Astrocyte of the hippocampus (primary cell): ENCODE measurements at regions not wholly inside any gene's neighbourhood (a gene's known extent, or its start where the extent isn't known, plus 50 kb on each side); places are given as distances from the start of the nearest gene placed in this dataset.

Experiments used
- DNase-seq: peaks from one replicate; pipeline ENCODE4 v3.0.0; 2011; ENCODE audit warnings: low read depth, low spot score

DNA sequence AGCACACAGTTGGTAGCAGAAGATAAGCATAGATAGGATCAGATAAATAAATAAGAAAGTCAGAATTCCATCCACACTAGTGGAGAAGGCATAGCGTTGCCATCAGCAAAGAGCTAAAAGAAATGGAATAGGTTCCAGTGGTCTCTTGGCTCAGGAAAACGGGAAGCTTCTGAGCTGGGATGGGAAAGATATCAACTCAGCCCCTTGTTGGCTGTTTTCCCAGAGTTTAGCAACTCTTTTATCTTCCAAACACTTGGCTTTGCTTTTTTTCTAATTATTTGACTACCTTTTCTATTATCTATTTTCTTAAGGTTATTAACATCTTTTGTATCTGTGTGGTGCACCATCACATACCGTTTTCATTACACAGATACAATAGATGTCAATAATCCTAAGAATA, 445.7 kb upstream of the TRPC7 start:
- no peak for DNase-seq

DNA sequence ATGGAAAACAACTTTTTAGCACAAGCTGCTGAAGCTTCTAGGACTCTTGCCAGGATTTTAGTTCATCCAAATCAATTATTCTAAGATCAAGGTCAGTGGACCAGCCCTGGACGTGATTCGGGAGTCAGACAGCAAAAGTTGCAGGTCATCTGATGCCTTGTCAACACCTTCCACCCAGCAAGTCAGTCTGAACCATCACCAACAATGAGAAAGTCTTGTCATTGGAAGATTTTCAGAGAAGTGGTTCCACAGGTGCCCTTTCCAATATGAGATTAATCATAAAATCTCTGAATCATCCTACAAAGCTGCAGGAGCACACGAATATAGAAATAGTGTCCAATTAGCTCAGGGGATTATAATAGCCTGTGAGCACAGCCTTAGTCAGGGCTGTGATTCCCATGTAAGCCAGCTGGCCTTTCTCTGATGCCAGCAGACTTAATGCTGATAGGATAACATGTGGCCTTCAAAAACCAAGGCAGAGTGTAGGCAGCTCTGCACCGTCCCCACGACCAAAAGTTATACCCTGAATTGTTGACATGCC, 445.0 kb upstream of the TRPC7 start:
- DNase-seq, result peak; percentile 40

- DNase-seq, result no peak
Measured at GRCh38 chr5:136809382-136809781, 444.0 kb upstream of the TRPC7 start.

GRCh38 chr5:136808756-136809155, 443.4 kb upstream of the TRPC7 start:
- DNase-seq, result peak; percentile 50

DNA sequence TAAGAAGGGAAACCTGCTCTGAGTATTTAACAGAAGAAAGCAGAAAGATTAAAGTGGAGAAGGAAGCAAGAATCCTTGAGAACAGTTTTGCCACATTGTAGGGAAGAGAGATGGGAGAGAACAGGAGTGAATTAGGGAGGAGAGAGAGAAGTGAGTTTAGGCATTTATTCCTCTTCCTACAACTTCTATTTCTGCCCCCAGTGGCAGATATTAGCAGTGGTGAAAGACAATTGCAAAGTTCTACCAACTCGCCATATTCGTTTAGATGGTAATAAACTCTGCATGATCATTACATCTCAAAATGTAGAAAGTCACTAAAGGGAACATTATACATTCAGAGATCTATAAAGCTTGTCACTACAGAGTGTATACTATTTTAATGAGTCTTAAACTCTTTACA, 440.1 kb upstream of the TRPC7 start:
- no peak for DNase-seq

GRCh38 chr5:136802383-136802782, 437.0 kb upstream of the TRPC7 start:
- peak; percentile 68 for DNase-seq

DNA sequence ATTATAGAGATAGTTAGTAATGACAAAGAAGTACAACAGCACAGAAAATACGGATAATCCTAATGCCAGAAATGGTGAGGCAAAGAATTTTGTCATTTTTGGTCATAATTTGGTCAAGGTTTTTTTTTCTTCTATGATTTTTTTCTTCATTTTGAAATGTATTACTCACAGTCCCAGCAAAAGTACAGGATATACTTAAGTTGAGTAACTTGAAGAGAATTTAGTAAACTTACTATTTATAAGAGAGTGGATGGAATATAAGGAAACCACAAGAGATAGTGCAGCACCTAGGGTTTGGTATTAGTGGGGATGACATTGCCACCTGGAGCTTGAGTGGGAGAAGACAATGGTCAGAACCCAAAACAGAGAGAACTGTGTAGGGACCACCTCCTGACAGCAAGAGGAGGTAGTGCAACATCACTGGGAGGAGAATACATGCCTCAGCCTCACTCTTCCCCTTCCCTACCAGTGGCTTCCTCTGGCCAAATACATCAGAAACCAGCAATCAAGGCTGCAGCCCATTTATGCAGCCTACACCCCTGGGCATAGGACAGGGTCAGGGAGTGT, 434.5 kb upstream of the TRPC7 start:
- DNase-seq, result no peak

DNA sequence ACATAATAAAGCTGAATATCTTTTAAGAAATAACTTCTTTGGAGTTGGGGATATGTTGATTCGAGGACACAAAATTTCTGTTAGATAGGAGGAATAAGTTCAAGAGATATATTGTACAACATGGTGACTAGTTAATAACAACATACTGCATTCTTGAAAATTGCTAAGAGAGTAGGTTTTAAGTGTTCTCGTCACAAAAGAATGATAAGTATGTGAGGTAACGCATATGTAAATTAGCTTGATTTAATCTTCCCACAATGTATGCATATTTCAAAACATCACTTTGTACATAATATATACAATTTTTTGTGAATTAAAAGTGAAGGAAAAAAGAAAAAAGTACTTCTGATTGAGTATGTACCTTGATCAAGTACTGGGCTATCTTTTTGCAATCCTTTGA, 428.0 kb upstream of the TRPC7 start:
- DNase-seq, result no peak

- DNase-seq, result peak; percentile 68
Measured at GRCh38 chr5:136781464-136781863, 416.1 kb upstream of the TRPC7 start.

DNA sequence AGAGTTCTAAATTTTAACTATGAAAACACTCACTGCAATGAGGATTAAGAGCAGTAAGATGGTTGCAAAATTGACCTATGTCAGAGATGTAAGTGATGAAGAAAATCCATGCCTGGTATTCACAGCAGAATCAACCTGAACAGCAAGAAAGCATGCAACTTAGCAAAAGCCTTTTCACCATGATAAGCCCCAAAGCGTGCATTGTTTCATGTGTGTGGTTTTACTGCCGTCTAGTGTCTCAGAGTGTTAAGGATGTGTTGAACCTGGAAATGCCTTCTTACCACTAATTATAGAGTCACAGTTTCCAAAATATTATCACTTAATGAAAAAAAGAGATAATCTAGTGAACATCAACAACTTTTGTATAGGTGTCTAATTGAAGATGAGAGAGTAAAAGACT, 415.2 kb upstream of the TRPC7 start:
- no peak for DNase-seq

DNA sequence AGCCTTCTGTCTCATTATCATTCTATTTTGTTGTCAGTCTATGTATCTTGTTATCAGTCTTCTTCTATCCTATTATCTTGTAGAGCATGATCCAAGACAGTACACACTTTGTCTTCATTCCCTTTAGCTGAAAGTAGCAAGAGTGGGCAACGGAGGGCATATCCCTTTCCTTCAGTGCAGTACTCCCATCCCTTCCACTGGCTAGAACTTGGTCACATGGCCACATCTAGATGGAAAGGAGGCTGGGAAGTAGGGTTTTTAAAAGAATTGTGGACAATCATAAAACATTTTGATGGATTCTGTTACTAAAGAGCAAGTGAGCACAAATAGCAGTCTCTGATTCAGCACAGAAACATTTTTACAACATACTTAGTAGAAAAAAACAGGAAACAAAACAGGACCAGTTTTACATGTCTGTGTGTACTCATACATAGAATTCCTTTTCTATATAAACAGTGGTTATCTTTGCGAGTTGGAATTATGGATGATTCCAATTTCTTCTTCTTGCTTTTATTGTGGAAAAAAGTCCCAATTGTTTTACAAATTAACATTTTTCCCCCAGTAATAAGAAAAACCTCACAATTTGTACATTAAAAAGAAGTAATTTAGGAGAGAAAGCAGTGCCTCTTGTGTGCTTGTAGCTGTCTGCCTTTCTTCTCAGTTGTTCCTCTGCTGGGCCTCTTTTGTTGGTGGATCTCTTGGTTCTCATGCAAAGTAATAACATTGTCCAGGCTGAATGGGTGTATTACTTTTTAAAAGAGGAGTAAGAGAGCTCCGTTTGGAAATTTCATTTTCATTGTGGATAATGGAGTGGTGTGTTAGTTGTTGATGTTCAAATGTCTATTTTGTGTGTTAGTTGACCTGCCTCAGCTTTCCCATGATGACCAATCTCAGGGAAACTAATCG, 410.9 kb upstream of the TRPC7 start:
- DNase-seq, result no peak

DNA sequence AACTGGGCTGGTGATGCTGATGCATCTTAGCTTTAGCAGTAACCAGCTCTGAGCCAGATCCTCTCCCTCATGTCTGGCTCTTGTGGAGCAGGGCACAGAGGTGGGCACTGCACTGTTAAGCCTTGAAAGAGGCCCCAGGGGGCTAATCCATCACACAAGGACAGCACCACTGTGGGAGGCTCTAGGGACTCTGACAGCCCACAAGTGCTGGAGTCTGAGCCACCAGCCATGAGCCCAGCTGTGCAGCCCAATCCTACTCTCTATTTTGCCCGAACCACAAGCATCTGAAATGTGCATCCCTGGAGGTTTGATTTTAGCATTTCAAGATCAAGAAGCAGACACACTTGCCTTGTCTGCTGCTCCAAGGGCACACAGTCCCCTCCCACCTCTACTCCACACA, 407.1 kb upstream of the TRPC7 start:
- DNase-seq, result no peak

DNA sequence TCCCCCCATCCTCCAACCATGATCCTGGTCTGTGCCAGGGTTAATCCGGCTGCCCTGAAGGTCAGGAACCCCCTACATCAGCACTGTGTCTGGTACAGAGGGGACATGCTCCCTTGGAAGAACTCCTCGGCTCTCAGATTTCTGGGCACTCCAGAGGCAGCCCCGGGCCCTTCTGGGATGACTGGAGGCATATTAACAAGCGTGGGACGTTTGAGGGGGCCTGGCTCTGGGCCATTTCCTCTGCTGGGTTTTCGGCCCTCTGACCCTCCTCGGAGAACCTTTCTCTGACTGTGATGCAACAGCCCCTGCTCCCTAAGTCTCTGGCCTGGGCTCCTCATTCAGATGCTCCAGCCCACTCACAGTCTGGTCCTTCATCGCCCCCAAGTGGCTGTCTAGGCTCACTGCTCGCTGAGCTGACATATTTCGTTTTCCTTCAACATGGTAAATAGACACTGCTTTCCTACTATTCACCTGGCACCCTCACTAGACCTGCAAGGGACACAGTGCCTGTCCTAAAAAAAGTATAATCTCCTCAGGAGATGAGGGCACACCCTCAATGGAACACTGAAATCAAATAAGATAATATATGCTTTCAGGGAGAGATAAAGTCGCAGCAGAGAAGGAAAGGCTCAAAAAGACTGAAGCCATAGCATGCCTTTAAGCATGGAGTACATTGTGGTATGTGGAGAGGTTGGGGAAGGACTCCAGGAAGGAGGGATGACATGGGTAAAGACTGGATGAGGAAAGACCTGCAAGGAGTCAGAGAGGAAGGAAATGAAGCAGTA, 404.7 kb upstream of the TRPC7 start:
- DNase-seq, result peak; percentile 85

DNA sequence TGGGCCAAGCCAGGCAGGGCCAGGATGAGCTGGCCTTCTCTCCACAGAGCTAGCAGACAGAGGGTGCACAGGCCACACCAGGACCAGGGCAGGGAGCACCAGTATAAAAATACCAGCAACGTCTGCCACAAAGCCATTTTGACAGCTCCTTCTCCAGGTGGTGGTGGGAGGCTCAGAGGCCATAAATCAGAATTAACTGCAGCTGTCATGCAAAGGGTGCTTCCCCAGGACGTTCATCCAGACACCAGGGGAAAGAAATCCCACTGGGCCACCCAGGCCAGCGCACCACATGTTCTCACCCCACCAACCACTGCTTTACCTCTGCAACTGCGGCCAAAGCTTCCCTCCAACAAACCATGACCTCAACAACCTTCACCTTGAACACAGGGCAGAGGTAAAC, 403.7 kb upstream of the TRPC7 start:
- no peak for DNase-seq

DNA sequence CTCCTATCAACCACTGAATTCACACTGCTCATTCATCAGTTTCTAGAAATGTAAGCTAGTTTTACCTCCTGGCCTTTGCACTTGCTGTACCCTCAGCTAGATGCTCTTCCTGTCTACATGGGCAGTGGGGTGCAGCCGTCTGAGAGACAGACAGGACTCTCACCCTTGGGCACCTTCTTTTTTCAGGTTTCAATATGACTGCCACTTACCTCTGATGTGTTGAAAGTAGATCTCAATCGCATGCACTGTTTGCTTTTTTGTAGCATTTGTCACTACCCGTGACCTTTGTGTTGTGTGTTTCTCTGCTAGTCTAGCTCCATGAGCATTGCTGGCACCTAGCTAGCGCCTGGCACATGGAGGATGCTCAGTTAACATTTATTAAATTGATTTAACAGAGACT, 403.1 kb upstream of the TRPC7 start:
- no peak for DNase-seq

DNA sequence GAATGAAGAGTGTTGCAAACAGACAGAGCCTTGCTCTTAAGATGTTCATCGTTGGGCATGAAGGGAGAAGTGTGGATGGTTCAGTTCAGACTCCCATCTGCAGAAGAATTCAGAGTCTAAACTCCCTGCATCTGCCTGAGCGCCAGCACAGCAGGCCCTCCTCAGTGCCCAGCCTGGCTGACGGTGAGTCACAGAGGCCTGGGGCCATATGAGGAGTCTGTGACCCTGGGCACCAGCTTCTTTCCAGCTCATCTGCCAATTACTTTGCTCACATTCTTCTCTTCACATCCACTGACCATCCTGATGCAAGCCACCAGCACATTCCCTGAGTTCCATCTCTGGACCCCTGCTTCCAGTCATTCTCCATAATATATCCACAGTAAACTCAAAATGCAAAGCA, 401.1 kb upstream of the TRPC7 start:
- peak; percentile 12 for DNase-seq

DNA sequence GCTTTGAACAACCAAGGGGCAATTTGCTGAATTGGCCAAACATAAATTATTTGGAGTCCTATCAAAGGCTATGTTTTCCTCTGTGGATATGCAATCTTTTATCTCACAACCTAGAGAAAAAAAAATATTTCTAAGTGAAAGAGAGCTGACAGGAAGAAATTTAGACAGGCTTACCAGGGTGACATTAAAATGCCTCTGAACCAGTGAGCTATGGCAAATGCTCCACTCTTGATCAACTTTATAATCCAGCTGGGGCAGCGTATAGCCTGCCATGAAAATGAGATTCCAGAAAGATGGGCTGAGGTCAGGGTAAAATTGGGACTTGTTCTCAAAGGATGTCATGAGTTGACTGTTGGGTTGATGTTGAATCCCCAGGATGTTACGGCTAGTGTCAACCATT, 399.3 kb upstream of the TRPC7 start:
- DNase-seq, result no peak

DNA sequence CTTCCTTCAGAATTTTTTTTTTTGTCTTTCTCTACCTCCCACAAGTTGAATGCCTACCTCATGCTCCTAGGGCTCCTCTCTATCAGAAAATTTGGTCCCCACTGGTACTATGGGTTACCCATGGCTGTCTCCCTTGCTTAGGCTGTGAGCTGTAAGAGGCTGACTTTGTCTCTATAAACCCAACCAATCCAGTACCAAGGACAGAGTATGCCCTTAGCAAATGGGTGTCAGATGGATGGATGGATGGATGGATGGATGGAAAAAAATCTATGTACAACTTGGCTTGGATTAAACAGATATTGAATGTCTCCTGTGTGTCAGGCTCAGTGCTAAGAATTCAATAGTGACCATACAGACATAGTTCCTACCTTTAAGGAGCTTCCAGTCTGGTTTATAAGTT, 398.2 kb upstream of the TRPC7 start:
- no peak for DNase-seq

- no peak for DNase-seq
Measured at GRCh38 chr5:136754216-136754615, 388.9 kb upstream of the TRPC7 start.

DNA sequence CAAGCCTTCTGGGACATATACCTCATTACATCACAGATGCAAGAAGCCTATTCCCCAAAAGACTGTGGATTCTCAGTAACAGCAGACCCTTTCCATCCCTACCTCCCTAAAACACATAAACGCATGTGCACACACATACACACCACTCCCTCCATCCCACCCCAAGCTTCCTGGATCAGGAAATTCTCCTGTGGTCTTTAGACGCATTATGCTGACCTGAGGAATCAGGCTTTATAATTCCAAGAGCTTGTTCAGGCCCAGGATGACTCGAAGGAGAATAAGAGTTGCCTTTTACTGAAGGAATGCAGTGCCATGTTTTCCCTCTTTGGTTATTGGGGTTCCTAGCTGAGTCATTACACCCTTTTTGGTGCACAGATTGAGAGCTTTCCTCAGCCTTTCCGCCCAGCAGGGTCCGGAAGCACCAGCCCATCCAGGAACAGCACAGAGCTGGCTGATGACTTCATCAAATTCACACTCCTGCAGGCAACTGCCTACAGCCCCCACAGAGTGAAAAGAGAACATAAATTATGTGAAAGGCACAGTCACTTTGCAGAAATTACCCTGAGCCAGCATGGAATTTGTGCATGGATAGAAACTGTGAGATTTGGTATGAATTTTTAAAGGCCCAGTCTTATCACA, 385.0 kb upstream of the TRPC7 start:
- DNase-seq, result no peak

- peak; percentile 22 for DNase-seq
Measured at GRCh38 chr5:136749016-136749415, 383.7 kb upstream of the TRPC7 start.

DNA sequence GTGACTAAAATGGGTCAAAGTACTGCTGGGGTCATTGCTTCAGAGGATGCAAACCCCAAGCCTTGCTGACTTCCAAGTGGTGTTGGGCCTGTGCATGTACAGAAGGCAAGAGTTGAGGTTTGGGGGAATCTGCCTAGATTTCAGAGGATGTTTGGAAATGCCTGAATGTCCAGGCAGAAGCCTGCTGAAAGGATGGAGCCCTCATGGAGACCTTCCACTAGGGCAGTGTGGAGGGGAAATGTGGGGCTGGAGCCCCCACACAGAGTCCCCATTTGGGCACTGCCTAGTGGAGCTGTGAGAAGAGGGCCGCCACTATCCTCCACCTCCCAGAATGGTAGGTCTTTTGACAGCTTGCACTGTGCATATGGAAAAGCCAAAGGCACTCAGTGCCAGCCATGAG, 377.7 kb upstream of the TRPC7 start:
- DNase-seq, result no peak
